GM23248 (cell line): ENCODE measurements at regions not wholly inside any gene's neighbourhood (a gene's known extent, or its start where the extent isn't known, plus 50 kb on each side); places are given as distances from the start of the nearest gene placed in this dataset.

Source experiments
- EZH2 ChIP-seq: fragments of 200-600 bp; sonication (generic); IDR thresholded peaks from 2 replicates; pipeline ENCODE4 v1.6.1; 2018; ENCODE audit warnings: antibody characterized with exemption, mild to moderate bottlenecking; ENCODE audit not compliant: insufficient read depth, poor library complexity, severe bottlenecking
- EZH2phosphoT487 ChIP-seq: fragments of 200-600 bp; sonication (generic); IDR thresholded peaks from 2 replicates; pipeline ENCODE4 v1.6.1; 2018; ENCODE audit warnings: antibody characterized with exemption, moderate library complexity, mild to moderate bottlenecking, low read depth; ENCODE audit not compliant: insufficient read depth

DNA sequence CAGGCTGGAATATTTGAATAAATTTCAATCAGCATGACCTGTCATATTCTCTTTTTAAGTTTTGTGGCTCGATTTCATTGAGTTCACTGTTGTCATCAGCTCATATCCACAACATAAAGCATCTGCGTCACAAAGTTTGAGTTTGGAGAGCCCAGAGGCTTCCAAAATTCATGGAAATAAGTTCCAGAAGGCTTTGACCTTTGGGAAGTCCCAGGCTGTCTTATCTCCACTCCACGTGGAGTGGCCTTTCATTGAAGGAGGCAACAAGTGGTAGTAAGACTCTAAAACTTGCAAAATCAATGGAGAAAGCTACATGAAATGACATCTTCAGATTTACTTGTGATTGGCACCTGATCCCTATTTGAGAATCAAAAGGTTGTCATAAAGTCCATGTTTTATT lies 54.1 kb upstream of the UNC5C start:
- TF ChIP-seq EZH2phosphoT487 = no peak
- no peak for TF ChIP-seq EZH2
